ENCODE measurements at regions not wholly inside any gene's neighbourhood (a gene's known extent, or its start where the extent isn't known, plus 50 kb on each side); places are given as distances from the start of the nearest gene placed in this dataset.
"Not testable (repeated sequence)": the region's sequence is repeated elsewhere in the genome, so short reads cannot be mapped to it uniquely, and the experiment has no call there.

- Mint-ChIP-seq H3K27me3 (ENCODE audit: low read depth) (no peaks in the 10 kb centered on the region), H3K9me3 (ENCODE audit: low read depth) (no peaks in the 10 kb centered on the region), H3K4me3 (ENCODE audit: unreplicated experiment) (no peak overlapping the region), H3K36me3 (ENCODE audit: low read depth) (no peaks in the 10 kb centered on the region), H3K4me1 (ENCODE audit: low read depth) (peaks cover 9% of the 10 kb centered on the region), H3K27ac (ENCODE audit: unreplicated experiment) (peak overlapping the region; percentile 52)
- DNase-seq (ENCODE audit: low spot score) = no peak
- TF ChIP-seq CTCF (IDR thresholded peaks at IDR 0.05) = no peak
These were observed 301.7 kb downstream of the PAX3 start for GRCh38 chr2:221997100-221997499.

GRCh38 chr2:221994926-221995325 is 303.9 kb downstream of the PAX3 start:
- no peaks in the 10 kb centered on the region for H3K36me3 Mint-ChIP-seq (ENCODE audit: low read depth)
- H3K4me3 Mint-ChIP-seq (ENCODE audit: unreplicated experiment) = no peak overlapping the region
- no peaks in the 10 kb centered on the region for H3K9me3 Mint-ChIP-seq (ENCODE audit: low read depth)
- DNase-seq (ENCODE audit: low spot score) = no peak
- TF ChIP-seq CTCF (IDR thresholded peaks at IDR 0.05) = no peak
- H3K27ac Mint-ChIP-seq (ENCODE audit: unreplicated experiment) = no peak overlapping the region
- H3K4me1 Mint-ChIP-seq (ENCODE audit: low read depth) = peaks cover 9% of the 10 kb centered on the region
- H3K27me3 Mint-ChIP-seq (ENCODE audit: low read depth) = no peaks in the 10 kb centered on the region

GRCh38 chr2:221984376-221984775 is 314.4 kb downstream of the PAX3 start:
- not testable (repeated sequence) for H3K4me3 Mint-ChIP-seq (ENCODE audit: unreplicated experiment); H3K9me3 Mint-ChIP-seq (ENCODE audit: low read depth); H3K36me3 Mint-ChIP-seq (ENCODE audit: low read depth); DNase-seq (ENCODE audit: low spot score); H3K27ac Mint-ChIP-seq (ENCODE audit: unreplicated experiment); H3K27me3 Mint-ChIP-seq (ENCODE audit: low read depth); H3K4me1 Mint-ChIP-seq (ENCODE audit: low read depth)

- no peak for DNase-seq (ENCODE audit: low spot score)
- Mint-ChIP-seq H3K4me1 (ENCODE audit: low read depth) (no peaks in the 10 kb centered on the region), H3K9me3 (ENCODE audit: low read depth) (no peaks in the 10 kb centered on the region), H3K27ac (ENCODE audit: unreplicated experiment) (no peak overlapping the region), H3K27me3 (ENCODE audit: low read depth) (peaks cover 2% of the 10 kb centered on the region), H3K36me3 (ENCODE audit: low read depth) (peaks cover 3% of the 10 kb centered on the region), H3K4me3 (ENCODE audit: unreplicated experiment) (no peak overlapping the region)
- no peak for TF ChIP-seq CTCF (IDR thresholded peaks at IDR 0.05)
These were observed 316.8 kb downstream of the PAX3 start for GRCh38 chr2:221981912-221982470.

DNA sequence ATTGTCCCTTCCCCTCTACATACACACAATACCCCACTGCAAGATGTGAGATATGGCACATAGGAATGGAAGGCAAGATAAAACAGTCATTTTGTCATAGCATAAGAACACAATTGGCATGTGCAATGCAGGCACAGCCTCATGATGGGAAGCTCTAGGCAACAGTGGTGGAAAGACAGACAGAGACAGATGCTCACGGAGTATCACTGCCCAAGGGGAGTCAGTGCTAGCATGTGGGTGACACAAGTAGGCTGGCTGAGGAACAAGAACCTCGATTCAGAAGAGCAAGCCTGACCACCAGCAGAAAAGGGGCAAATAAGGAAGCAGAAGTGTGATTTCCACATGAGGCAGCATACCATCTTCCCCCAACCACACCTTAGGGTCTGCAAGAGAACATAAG is 323.6 kb downstream of the PAX3 start:
- Mint-ChIP-seq H3K36me3 (ENCODE audit: low read depth) (peaks cover 3% of the 10 kb centered on the region), H3K4me3 (ENCODE audit: unreplicated experiment) (no peak overlapping the region), H3K4me1 (ENCODE audit: low read depth) (no peaks in the 10 kb centered on the region), H3K9me3 (ENCODE audit: low read depth) (no peaks in the 10 kb centered on the region), H3K27me3 (ENCODE audit: low read depth) (peaks cover 14% of the 10 kb centered on the region), H3K27ac (ENCODE audit: unreplicated experiment) (no peak overlapping the region)
- DNase-seq (ENCODE audit: low spot score) = no peak
- no peak for TF ChIP-seq CTCF (IDR thresholded peaks at IDR 0.05)

DNA sequence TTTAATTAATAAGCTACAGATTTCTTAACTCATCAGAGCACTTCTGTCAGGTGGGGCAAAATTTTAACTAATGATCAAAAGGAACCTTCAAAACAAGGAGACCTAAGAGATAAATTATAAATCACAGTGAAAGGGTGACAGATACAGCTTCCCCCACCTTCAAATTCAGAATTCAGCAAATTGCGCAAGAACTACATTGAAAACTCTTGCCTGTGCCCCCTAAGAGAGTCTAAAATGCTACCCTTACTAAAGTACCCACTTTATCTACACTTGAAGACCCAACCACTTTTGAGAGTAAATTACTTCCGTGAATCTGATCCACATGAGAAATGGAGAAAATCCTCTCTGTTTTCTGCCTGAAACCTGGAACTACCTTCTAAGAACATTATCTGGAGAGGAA is 324.9 kb downstream of the PAX3 start:
- H3K4me3 Mint-ChIP-seq (ENCODE audit: unreplicated experiment) = no peak overlapping the region
- DNase-seq (ENCODE audit: low spot score) = no peak
- H3K27ac Mint-ChIP-seq (ENCODE audit: unreplicated experiment) = no peak overlapping the region
- no peak for TF ChIP-seq CTCF (IDR thresholded peaks at IDR 0.05)
- peaks cover 22% of the 10 kb centered on the region for H3K27me3 Mint-ChIP-seq (ENCODE audit: low read depth)
- H3K36me3 Mint-ChIP-seq (ENCODE audit: low read depth) = peaks cover 3% of the 10 kb centered on the region
- H3K4me1 Mint-ChIP-seq (ENCODE audit: low read depth) = no peaks in the 10 kb centered on the region
- H3K9me3 Mint-ChIP-seq (ENCODE audit: low read depth) = no peaks in the 10 kb centered on the region

All from chondrocyte (in vitro differentiated cells).